C4-2B (cell line): ENCODE measurements at regions not wholly inside any gene's neighbourhood (a gene's known extent, or its start where the extent isn't known, plus 50 kb on each side); places are given as distances from the start of the nearest gene placed in this dataset.

ENCODE experiments used
- H3K27ac ChIP-seq: fragments of 450-650 bp; 2 replicates; pipeline ENCODE4 v1.5.1; 2017
- ZFX ChIP-seq: fragments of 450-650 bp; IDR thresholded peaks from 2 replicates; pipeline ENCODE4 v1.6.1; 2017
- TF ChIP-seq, protein P1 (sequence below): fragments of 450-650 bp; conservative IDR thresholded peaks from 2 replicates; pipeline ENCODE4 v1.5.1; 2017; ENCODE audit warnings: mild to moderate bottlenecking

DNA sequence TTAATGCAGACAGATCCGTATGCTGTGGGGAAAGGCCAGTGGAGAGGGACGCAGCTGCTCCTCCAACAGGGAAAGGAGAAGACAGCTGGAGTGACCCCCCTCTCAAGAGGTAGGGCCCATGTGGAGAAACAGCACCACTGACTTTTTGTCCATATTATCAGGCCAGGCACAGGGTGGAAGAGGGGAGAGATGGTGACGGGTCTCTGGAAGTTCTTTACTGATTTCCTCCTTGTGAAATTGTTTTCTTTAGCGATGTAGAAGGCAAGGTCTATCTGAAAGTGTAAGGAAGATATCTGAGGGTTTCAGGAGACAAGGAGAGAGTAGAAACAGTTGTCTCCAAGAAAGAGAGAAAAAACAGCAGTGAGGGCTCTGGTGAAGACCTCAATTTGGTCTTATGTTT, 338.8 kb downstream of the VPS13C start:
- H3K27ac ChIP-seq: no peak overlapping the region
- TF ChIP-seq ZFX: no peak
- TF ChIP-seq, protein P1, sequence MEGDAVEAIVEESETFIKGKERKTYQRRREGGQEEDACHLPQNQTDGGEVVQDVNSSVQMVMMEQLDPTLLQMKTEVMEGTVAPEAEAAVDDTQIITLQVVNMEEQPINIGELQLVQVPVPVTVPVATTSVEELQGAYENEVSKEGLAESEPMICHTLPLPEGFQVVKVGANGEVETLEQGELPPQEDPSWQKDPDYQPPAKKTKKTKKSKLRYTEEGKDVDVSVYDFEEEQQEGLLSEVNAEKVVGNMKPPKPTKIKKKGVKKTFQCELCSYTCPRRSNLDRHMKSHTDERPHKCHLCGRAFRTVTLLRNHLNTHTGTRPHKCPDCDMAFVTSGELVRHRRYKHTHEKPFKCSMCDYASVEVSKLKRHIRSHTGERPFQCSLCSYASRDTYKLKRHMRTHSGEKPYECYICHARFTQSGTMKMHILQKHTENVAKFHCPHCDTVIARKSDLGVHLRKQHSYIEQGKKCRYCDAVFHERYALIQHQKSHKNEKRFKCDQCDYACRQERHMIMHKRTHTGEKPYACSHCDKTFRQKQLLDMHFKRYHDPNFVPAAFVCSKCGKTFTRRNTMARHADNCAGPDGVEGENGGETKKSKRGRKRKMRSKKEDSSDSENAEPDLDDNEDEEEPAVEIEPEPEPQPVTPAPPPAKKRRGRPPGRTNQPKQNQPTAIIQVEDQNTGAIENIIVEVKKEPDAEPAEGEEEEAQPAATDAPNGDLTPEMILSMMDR: no peak

DNA sequence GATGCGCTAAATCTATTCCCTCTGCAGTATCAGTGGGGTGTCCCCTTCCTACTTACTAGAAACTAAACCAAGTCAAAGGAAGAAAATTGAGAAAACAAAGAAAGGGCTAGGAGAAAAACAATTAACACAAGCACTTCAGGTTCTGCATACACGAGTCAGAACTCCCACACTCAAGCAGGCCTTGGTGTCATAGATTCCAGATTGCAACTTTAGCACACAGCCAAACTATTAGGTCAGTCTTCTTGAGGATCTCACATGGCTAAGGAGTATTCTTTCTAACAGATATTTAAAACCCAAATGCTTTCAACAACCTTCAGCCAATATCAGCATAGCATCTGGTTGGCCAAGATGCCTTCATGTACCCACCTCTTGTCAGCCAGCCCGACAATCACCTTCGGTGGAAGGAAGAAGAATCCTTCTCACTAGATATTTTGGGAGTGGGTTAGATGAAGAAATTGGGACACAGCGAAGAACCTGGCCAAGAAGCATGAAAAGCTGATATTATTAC, 340.0 kb downstream of the VPS13C start:
- no peak for TF ChIP-seq ZFX
- TF ChIP-seq, protein P1: no peak
- H3K27ac ChIP-seq: no peak overlapping the region

DNA sequence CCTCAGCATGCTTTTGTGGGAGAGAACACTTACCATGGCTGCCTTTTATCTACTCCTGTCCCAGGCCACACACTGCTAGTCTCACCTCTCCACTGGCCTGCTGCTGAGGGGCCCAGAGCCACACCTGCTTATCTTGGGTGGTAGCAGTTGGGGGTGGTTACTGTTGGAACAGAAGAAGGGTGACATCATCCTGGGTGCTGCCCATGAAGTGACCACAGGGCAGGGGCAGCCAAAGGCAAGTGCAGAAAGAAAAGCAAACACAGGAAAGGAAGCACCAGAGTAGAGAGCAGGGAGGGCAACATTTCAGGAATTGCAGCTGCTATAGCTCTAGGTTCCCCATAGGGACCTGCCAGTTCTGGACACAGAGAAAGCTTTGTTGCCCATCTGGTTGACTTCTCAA, 345.2 kb downstream of the VPS13C start:
- H3K27ac ChIP-seq: no peak overlapping the region
- TF ChIP-seq ZFX: no peak
- TF ChIP-seq, protein P1: no peak

DNA sequence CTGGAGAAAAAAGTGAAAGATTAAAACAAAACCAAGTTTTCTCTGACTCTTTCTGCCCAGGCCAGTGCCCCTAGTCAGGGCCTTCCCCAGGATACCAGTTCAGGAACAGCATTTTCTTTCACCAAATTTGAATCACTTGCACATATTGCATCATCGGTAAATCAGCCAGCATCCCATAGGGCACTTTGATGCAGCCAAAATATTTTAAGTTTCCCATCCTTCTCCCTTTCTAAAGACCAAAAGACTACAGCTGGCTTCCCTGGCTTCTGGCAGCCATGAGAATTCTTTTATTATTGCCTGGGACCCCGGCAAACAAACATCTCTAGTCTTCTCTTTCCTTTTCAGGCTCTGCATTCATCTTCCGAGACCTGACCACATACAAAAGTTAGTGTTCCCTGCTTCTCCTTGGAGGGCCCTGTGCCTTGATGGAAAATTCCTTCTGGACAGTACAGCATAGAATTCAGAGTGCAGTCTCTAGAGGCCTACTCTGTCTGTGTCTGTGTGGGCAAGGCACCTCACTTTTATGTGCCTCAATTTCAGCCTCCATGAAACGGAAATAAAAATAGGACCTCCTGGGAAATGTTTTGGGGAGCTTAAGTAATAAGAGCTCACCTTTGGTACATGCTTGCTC, 348.0 kb downstream of the VPS13C start:
- TF ChIP-seq, protein P1: no peak
- TF ChIP-seq ZFX: no peak
- H3K27ac ChIP-seq: no peak overlapping the region

DNA sequence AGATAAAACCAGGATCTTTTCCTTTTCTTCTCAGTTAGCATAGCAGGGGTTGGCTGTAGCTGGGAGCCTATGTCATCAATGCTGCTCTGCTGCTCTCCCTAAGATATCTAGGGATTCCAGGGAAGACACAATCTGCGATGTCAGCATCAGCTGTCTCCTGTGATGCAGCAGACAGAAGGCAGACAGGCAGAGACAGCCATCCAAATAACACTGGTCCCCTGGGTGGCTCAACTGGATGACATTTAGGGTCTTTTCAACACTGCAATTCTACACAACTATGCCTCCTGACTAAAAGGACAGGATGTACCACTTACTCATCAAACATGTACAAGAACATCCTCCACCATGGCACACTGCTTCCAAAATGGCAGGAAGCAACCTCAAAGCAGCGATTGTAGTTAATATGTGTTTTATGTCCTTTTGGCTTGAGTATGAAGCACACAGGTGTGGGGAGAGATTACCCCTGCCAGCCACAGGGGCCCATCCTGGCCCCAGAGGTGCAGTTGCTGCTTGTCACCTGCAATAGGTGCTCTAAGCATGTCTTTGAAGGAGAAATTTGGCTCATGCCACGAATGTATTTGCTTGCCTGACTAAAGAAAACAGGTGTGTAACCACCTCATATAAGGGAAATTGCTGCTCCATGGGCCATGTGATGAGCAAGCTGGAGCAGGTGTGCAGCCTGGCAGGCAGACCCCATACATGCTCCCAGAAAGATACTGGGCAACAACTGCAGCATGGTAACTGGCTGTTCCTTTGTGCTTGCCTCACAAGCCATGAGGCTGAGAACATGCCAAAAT, 357.8 kb downstream of the VPS13C start:
- H3K27ac ChIP-seq: peak overlapping the region; percentile 70
- TF ChIP-seq, protein P1: peak; percentile 83
- TF ChIP-seq ZFX: no peak

GRCh38 chr15:61701455-61701854, 358.8 kb downstream of the VPS13C start:
- TF ChIP-seq, protein P1: no peak
- TF ChIP-seq ZFX: no peak
- no peak overlapping the region for H3K27ac ChIP-seq

DNA sequence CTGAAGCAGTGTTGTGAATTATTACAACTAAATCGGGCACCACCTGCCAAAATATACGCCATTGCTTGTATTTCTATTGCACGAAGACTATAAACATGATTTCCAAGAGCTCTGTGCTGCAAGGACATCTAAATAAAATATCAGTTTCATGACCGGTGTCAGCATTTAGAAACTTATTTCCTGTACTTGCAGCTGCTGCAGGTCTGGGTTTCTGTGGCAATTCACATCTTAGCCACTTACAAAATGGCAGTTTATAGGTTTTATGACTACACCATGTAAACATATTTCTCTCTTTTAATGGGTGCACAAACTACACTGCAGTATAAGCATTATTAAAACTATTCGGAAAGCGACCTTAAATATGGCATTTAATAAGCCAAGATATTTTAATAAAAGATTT, 359.4 kb downstream of the VPS13C start:
- TF ChIP-seq, protein P1: no peak
- no peak for TF ChIP-seq ZFX

More for the DNA sequence above, 359.4 kb downstream of the VPS13C start:
- no peak overlapping the region for H3K27ac ChIP-seq
